HG03159 (cell line): ENCODE measurements at regions not wholly inside any gene's neighbourhood (a gene's known extent, or its start where the extent isn't known, plus 50 kb on each side); places are given as distances from the start of the nearest gene placed in this dataset.

Source experiments
- ATAC-seq: cut with Tn5 transposase; IDR thresholded peaks from one replicate; pipeline ENCODE4 v1.9.1; 2021; ENCODE audit warnings: mild to moderate bottlenecking, moderate library complexity; ENCODE audit not compliant: unreplicated experiment

DNA sequence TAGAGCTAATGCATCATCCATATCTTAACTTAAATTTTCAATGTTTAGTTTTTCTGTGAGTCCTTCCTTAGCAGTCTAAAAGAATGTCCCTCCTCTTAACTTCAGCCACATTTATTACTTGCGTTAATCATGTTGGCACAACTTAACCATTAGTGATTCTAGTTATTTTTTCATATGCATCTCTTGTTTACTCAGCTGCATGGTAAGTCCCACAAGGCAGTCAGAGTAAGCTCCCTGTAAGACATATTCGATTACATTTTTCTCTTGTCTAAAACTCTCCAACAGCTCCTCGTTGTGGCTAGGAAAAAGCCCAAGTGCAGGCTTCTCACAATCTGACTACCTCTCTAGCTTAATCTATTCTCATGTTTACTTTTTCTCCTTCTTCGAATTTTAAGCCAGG, 2045.3 kb upstream of the PIK3C3 start:
- no peak for ATAC-seq

- no peak for ATAC-seq
These were observed 2068.9 kb upstream of the PIK3C3 start for GRCh38 chr18:39886136-39886535.

- ATAC-seq = no peak
These were observed 2082.4 kb upstream of the PIK3C3 start for GRCh38 chr18:39872651-39873050.

GRCh38 chr18:39871961-39872360, 2083.1 kb upstream of the PIK3C3 start:
- ATAC-seq = no peak

GRCh38 chr18:39870591-39870990, 2084.4 kb upstream of the PIK3C3 start:
- no peak for ATAC-seq

DNA sequence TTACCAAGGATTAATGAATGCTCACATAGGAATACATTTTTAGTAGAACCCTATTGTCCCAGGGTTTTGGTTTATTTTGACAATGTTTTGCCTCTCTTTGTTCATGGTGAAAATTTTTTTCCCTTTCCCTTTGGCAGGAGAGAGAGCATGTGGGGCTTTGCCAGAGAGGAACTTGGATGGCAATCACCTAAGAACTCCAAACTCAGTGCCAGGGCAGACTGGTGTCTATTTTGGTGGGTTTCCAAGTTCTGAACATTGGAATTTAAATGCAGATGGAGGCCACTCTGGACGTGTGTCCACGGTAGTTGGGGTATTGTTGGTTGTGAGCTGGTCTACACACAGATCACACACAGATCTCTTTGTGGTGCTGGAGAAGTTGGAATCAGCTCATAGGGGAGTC, 2091.1 kb upstream of the PIK3C3 start:
- no peak for ATAC-seq

GRCh38 chr18:39862341-39862740, 2092.7 kb upstream of the PIK3C3 start:
- no peak for ATAC-seq

GRCh38 chr18:39854291-39854690, 2100.7 kb upstream of the PIK3C3 start:
- no peak for ATAC-seq

- no peak for ATAC-seq
These were observed 2108.8 kb upstream of the PIK3C3 start for GRCh38 chr18:39846265-39846664.

DNA sequence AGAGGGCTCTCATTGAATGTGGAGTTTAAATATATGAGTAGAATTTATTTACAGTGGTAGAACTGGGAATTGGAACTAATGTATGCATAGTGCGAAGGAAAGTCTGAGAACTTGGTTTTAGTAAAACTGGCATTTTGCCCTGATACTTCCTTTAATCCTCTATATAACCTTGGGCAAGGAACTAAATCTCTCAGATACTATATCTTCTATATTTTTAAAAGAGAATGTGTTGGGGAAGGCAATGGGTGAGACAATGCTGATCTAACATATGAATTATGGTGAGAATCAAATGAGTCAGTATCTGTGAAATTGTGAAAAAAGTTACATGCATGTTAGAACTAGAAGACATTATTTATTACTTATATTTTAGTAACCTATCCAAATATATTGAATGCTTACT, 2109.4 kb upstream of the PIK3C3 start:
- no peak for ATAC-seq

DNA sequence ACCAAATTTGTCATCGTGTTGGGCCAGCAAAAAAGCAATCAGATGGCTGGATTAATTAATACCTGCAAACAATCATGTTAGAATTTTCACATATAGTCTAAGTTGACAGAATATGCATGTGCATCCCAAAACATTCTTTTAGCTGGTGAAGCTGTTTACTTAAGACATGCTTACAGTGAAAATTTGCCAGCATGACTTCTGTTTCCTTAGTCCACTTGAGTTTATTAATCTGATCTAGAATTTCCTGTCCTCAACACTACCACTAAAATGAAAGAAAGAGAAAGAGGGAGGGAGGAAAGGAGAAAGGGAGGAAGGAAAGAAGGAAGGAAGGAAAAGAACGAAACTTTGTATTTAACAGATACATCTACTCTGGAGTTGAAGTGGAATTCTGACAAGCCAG, 2109.9 kb upstream of the PIK3C3 start:
- no peak for ATAC-seq

DNA sequence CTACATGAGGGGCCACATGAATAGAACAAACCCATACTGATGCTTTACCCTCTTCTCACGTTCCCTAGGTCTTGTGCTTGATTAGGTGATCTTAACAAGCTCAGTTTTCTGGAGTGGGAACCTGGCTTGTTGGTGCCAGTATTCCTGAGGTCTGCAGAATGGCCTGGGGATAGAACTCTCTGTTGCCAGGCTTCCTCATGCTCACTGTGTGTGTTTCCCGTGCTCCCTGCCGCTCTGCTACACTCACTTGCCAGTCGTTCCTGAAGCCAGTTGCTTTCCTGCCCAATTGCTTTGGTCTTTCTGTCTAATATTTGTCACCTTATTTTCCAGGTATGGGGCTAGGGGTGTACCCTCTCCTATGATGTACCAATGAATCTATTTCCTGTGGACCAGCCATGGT, 2111.5 kb upstream of the PIK3C3 start:
- ATAC-seq = no peak

GRCh38 chr18:39842366-39842914, 2112.6 kb upstream of the PIK3C3 start:
- no peak for ATAC-seq

DNA sequence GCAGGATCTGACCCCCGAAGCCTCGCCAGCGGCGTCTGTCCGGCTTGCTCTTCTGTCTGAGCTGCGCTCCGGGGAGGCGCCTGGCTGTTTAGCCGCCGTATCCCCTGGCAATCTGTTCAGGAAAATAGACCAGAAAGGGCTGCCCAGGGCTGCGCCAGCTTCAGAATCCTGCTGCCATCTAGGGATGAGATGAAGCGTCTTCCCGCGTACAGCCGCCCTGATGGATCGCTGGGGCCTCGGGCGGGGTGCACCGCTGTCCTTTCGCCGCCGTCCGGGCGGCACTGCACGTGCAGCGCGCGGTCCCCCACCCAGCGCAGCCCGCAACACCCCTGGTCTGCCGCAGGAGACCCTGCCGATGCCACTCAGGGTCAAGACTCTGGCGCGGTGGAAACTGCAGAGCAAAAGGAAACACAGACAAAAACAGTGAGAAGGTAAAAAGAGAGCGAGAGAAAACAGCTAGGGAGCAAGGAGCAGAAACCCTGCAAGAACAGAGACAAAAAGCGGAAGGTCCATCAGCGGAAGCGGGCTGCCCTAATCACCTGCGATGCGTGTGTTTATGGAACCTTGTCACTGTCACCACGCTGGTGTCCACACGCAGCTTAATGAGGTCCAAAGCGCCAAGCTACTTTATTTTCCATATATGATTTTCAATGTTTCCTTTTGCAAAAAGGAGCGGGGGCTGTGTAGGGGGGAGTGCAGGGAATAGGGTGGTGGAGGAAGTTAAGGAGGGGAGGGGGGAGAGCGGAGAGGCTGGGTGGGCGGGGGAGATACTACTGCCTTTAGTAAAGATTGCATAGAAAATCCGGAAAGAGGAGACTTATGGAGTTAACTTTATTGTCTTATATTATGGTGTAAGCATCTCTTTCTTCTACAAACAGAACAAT, 2113.3 kb upstream of the PIK3C3 start:
- no peak for ATAC-seq

DNA sequence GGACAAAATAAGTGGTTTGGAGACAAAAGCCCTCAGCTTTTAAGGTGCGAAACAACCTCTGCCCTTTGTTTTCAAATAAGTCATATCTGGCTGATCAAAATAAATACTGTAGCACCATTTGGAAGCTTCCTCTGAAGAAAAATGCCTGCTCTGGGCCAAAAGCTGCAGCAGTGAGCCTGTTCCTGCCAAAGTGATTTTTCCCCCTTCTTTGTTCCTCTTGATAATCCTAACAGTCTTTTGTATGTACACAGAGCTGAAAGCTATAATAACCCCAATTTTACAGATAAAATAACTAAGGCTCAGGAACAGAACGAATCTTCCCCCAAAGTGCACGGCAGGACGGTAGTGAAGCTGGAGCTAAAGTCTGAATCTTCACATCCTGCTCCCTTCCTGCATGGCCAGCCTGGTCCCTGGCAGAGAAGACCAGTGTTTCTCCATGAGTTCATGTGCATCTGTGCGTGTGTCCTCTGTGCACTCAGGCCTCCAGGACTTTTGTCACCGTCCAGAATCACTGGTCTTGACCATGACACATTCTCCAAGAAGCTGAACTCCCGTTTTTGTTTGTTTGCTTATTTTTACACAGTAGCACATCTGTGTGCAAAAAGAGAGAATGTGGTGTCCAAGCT, 2114.1 kb upstream of the PIK3C3 start:
- no peak for ATAC-seq

GRCh38 chr18:39840406-39840805, 2114.6 kb upstream of the PIK3C3 start:
- ATAC-seq = no peak

- no peak for ATAC-seq
These were observed 2115.3 kb upstream of the PIK3C3 start for GRCh38 chr18:39839782-39840181.

- ATAC-seq = no peak
These were observed 2116.2 kb upstream of the PIK3C3 start for GRCh38 chr18:39838831-39839230.

GRCh38 chr18:39835303-39836030, 2119.6 kb upstream of the PIK3C3 start:
- no peak for ATAC-seq

DNA sequence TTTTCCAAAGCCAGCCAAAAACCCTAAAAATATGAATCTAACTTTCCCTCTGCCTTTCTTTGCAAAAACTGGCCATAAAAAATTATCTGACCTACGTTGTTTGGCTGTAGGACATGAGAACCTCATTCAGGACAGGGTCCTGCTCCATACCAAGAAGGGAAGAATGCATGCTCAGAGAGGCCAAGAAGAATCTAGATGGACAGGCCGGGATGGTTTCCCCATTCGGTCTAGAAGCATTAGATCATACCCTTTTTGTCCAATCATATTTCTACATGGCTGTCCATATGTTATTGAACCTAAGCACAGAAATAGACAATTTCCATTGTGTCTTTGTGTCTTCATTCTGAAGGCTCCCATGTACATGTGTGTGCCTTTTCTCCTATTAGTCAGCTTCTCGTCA, 2120.4 kb upstream of the PIK3C3 start:
- ATAC-seq = no peak

GRCh38 chr18:39825485-39826150, 2129.4 kb upstream of the PIK3C3 start:
- no peak for ATAC-seq
